ENCODE measurements at regions not wholly inside any gene's neighbourhood (a gene's known extent, or its start where the extent isn't known, plus 50 kb on each side); places are given as distances from the start of the nearest gene placed in this dataset.
"Not testable (repeated sequence)": the region's sequence is repeated elsewhere in the genome, so short reads cannot be mapped to it uniquely, and the experiment has no call there.

- DNase-seq, result peak; percentile 45
These were observed 124.6 kb upstream of the KCNAB1 start for GRCh38 chr3:155995525-155996370.

- no peak for DNase-seq
These were observed 123.5 kb upstream of the KCNAB1 start for GRCh38 chr3:155996882-155997281.

- not testable (repeated sequence) for DNase-seq
These were observed 122.2 kb upstream of the KCNAB1 start for GRCh38 chr3:155998173-155998572.

GRCh38 chr3:156005736-156006135 lies 114.6 kb upstream of the KCNAB1 start:
- no peak for DNase-seq

- peak; percentile 36 for DNase-seq
These were observed 109.5 kb upstream of the KCNAB1 start for GRCh38 chr3:156010829-156011228.

- DNase-seq, result no peak
These were observed 105.9 kb upstream of the KCNAB1 start for GRCh38 chr3:156014489-156014888.

GRCh38 chr3:156016902-156017301 lies 103.5 kb upstream of the KCNAB1 start:
- DNase-seq, result no peak

GRCh38 chr3:156017352-156018030 lies 102.9 kb upstream of the KCNAB1 start:
- DNase-seq, result peak; percentile 25

GRCh38 chr3:156024904-156025533 lies 95.4 kb upstream of the KCNAB1 start:
- peak; percentile 77 for DNase-seq

GRCh38 chr3:156029208-156029607 lies 91.2 kb upstream of the KCNAB1 start:
- no peak for DNase-seq

- no peak for DNase-seq
These were observed 89.7 kb upstream of the KCNAB1 start for GRCh38 chr3:156030723-156031122.

GRCh38 chr3:156033428-156033827 lies 87.0 kb upstream of the KCNAB1 start:
- DNase-seq, result no peak

GRCh38 chr3:156035158-156035557 lies 85.2 kb upstream of the KCNAB1 start:
- DNase-seq, result no peak

GRCh38 chr3:156036258-156037053 lies 83.9 kb upstream of the KCNAB1 start:
- no peak for DNase-seq

GRCh38 chr3:156037356-156037755 lies 83.0 kb upstream of the KCNAB1 start:
- peak; percentile 61 for DNase-seq

GRCh38 chr3:156038869-156039268 lies 81.5 kb upstream of the KCNAB1 start:
- no peak for DNase-seq

- no peak for DNase-seq
These were observed 80.3 kb upstream of the KCNAB1 start for GRCh38 chr3:156040041-156040440.

GRCh38 chr3:156041216-156041841 lies 79.0 kb upstream of the KCNAB1 start:
- DNase-seq, result not testable (repeated sequence)

- DNase-seq, result not testable (repeated sequence)
These were observed 78.5 kb upstream of the KCNAB1 start for GRCh38 chr3:156041856-156042255.

- DNase-seq, result not testable (repeated sequence)
These were observed 76.3 kb upstream of the KCNAB1 start for GRCh38 chr3:156043832-156044633.

- no peak for DNase-seq
These were observed 75.8 kb upstream of the KCNAB1 start for GRCh38 chr3:156044634-156044975.

- not testable (repeated sequence) for DNase-seq
These were observed 71.9 kb upstream of the KCNAB1 start for GRCh38 chr3:156048483-156048882.

All from eye (tissue), 1 donor.